Superior temporal gyrus (tissue), 1 donor: ENCODE measurements at regions not wholly inside any gene's neighbourhood (a gene's known extent, or its start where the extent isn't known, plus 50 kb on each side); places are given as distances from the start of the nearest gene placed in this dataset.
A peak's percentile ranks its signal among the peaks of the same experiment; 100 is the strongest.

Experiments
- DNase-seq: peaks from one replicate; pipeline ENCODE4 v3.0.0-alpha.2; 2016; ENCODE audit errors: extremely low spot score

DNA sequence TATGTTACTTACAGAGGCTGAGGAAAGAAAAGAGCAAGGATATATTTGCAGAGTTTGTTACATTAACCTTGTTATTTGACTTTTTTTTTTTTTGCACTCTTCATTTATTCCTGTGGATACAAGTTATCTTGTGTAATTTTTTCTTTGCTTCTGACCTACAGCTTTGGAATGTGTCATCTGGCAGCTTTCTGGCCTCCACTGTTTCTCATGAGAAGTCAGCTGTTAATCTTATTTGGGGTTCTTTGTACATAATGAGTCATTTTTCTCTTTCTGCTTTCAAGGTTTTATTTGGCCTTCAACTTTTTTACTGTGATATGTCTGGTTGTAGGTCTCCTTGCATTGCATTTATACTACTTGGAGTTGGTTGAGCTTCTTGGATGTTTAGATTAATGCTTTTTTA is 333.4 kb downstream of the SMOC2 start:
- no peak for DNase-seq

DNA sequence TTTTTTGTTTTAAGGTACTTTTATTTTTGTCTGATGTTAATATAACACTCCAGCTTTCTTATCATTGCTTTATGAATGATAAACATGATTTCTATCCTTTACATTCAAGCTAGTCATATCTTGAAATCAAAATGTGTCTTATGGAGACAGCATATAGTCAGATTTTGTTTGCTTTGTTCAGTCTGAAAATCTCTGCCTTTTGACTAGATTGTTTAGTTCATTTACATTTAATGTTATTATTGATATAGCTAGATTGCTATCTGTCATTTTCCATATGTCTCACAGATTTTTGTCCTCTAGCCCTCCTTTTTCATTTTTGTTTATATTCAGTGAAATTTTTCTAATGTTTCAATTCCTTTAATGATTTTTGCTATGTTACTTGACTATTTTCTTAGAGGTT is 332.8 kb downstream of the SMOC2 start:
- no peak for DNase-seq

DNA sequence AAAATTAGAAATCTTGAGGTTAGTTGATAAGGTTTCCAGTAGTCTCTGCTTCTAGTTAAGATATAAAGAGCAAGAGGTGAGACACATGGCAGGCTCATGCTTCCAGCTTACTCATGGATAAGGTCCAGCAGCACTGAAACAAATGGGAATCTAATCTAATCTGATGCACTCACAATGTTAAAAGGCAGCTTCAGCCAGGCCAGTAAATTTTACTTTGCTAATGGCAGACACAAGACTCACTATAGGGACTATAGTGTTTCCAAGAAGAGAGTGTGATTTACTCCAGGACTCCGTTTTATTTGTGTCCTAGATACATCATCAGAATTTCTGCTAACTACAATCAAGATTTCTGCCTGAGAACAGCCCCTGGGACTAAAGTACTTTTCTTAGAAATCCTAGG is 324.8 kb downstream of the SMOC2 start:
- no peak for DNase-seq

DNA sequence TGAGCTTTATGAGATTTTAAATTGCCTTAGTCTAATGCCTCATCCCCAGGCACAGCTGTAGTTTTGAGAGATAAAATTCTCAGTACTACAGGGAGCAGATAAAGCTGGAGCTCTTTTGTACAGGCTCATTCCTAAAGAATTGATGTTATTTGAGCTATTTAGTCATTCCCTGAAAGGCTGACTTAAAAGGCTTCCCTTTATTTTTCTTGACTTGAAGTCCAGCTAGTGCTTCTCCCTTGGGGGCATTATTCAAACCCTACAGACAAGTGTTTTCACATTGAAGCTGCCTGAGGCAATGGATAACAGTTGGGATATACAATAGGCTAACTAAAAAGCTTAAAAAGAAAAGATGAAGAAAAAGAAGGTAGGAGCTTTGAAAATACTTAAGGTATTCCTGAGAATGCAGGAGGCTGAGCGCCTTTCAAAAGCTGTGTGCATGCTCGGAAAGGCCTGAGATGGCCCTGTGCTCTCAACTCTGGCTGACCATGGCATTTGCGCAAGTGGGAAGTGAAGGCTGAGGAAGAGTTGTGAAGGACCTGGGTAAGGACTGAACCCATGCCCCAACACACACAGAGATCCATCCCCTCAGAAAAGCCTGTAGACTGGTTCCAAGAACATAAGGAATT is 315.1 kb downstream of the SMOC2 start:
- DNase-seq: no peak

DNA sequence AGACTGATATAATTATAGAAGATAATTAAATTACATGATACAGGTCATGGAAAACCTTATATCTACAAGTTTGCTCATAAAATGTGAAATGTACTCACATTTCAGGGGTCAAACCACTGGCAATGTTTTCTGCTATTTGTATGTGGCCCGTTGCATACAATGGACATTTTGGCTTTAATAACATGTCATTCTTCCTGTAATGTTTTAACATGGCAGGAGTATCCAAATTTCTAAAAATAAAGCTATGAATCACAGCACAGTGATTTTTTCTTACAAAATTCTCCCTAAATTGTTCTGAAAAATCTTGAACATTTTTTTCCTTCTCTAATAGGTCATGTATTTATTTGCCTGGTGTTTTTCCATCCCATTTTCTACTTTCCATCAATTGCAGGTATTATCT is 305.7 kb downstream of the SMOC2 start:
- DNase-seq: no peak

DNA sequence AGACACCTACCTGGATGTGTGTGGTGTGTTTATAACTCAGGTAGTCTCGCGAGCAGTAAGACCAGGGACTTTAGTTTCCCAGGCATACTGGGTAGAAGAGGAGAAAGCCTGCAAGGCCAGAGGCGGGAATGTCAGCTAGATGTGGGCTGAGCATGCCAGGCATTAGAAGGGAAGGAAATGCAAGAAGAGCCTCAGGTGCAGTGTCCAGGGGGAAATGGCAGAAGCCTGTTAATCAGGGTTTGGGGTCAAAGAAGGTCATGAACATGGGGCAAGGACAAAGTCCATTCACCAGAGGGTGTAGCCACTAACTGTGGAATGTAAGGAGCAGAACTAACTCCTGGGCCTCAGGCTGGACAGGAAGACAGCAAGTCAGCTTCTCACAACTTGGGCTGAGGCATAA is 305.0 kb downstream of the SMOC2 start:
- no peak for DNase-seq

DNA sequence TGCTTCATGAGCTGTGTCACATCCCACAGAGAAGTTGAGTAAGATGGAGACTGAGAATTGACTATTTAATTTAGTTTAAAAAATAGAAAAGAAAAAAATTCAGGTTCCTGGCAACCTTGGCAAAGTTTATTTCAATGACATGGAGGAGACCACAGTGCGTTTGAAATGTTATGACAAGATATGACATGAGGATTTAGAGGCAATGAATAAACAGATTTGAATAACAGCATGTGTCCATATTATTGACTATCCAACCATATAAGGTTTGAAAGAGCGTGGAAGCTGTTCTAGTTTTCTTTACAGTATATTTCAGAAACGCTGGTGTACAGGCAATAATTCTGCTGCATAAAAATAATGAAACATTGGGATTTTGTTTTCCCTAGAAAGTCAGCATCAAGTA is 303.9 kb downstream of the SMOC2 start:
- DNase-seq: no peak

DNA sequence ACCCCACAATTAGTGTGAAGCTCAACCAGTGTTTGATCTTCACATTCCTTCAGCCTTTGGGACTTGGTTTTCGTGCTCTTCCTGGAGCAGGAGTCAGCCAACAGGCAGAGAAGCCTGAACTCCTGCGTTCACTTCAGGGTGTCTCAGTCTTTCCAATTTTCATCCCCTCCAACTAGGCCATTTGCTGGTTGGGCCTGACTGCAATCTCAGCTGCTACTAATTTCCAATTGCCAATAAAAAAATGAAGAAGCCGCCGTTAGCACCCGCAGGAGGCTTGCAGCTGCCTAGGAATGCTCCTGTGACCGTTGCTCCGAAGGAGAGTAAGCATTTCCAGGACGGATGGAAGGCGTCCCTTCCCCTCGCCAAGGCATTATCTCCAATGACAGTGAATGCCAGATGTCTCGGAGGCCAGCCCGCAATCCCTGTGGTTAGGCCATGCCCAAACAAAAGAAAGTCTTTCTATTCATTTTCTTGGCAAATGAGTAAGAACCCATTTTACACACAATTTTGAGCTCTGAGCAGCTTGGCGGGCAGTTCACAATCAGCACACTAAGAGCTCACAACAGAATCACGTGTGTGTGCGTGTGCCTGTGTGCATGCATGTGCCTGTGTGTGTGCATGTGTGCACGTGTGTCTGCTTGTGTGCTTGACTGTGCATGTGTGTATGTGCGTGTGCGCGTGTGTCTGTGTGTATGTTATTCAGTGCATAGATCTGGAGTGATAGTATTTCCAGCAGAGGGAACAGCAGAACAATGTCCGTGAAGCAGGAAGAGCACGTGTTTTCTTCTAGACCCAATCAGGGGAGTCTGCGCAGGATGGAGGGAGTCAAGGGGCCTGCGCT is 301.2 kb downstream of the SMOC2 start:
- DNase-seq: peak; percentile 36

DNA sequence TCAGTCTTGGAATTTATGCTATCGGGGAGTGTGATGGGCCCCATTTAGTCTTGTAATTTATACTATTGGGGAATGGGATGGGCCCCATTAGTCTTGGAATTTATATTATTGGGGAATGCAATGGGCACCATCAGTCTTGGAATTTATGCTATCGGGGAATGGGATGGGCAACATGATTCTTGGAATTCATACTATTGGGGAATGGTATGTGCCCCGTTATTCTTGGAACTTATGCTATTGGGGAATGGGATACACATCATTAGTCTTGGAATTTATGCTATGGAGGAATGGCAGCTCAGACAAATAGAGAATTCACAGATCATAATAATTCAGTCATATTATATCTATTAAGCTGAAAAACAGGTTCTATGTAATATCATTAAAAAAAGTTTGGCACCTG is 300.3 kb downstream of the SMOC2 start:
- DNase-seq: no peak

DNA sequence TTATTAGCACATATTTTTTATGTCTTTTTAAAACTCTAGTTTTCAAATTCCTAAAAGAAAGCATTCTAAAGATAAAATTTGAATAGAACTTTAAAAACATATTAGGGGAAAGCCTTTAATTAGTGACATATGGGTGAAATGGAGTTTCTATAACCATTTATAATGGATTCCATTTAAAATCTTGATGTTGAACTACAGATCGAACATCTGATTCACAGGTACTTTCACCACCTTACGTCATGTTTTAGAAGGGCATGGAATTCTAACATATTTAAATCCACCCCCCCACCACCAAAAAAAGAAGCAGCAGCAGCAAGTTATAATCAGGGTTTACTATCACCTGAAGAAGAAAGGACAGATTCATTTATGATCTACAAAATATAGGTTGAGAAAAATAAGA is 298.4 kb downstream of the SMOC2 start:
- no peak for DNase-seq

DNA sequence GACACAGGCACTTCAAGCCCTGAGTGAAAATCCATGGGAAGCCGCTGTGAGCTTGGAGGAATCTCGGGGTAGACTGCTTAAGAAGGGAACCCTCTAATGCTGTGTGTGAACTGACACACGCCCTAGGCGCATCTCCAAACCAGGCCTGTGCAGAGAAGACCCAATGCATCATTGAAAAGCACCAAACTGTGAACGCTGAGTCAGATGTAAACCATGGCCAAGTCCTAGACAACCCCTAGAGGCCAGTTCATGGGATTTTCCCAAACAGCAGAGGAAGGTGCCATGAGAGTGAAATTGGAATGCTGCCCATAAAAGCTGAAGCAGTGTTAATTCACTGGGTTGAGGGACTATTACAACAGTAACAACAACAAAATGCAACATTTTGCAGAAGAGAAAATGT is 296.5 kb downstream of the SMOC2 start:
- no peak for DNase-seq

DNA sequence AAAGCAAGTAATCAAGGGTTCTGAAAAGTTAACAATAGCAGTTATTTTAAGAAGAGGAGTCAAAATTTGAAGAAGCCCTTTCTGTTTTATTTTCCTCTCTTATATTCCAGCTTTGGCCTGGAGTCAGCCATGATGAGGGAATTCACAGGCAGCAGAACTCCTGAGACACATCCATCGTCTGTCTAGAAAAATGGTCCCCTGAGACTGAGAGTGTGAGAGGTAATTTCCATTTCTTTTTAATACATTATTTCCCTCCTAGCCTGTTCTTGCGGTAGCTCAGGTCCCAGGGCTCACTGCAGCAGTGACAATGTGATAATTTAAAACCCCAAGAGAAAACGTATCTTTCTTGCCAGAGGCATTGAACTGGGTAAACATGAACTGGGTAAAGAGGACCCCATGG is 296.0 kb downstream of the SMOC2 start:
- no peak for DNase-seq

DNA sequence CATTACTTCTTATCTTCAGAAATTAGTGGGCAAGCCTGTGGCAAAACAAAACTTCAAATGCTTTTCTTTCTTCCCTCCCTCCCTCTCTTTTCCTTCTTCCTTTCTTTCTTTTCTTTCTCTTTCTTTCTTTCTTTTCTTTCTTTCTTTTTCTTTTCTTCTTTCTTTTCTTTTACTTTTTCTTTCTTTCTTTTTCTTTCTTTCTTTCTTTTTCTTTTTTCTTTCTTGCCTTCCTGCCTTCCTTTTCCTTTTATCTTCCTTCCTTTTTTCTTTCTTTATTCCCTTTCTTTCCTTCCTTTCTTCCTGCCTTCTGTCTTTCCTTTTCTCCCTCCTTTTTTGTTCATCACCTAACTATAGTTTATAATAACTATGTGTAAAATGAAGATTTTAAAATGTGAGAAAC is 295.1 kb downstream of the SMOC2 start:
- no peak for DNase-seq

DNA sequence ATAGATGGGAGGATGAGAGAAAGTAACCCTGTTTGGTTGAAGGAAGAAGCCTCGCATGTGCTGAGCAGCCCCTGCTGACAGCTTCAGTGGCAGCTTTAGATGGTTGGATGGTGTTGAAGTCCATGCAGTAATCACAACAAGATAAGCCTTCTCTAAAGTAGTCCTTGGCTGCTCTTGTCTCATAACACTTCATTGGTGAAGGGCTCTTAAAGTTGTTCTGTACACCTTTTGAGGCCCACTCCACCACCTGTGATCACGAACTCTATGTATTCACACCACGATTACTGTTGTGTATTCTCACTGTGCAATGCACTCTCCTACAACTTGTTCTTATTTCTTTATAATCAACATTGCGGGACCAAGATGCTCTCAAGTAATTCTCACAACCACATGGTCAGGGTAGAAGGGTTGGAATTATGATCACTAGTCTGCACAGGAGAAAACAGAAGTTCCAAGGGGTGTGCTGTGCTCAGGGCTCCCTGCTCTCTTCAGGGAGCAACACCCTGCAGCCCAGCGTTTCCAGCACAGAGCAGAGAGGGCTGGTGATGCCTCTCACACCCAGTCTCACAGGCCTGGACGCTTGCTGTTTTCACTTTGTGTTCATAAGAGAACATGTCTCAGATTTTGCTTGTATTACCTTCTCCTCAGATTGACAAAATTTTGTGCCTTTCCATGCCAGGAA is 294.4 kb downstream of the SMOC2 start:
- DNase-seq: no peak

DNA sequence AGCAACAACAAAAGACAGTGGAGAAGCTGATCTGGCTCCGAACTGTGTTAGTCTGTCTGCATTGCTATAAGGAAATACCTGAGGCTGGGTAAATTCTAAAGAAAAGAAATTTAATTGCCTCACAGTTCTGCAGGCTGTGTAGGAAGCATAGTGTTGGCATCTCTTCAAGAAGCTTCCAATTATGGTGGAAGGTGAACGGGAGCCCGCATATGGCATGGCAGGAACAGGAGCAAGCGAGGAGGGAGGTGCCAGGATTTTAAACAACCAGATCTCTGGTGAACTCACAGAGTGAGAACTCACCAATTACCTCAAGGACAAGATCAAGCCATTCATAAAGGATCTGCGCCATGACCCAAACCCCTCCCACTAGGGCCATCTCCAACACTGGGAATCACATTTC is 293.5 kb downstream of the SMOC2 start:
- DNase-seq: no peak

DNA sequence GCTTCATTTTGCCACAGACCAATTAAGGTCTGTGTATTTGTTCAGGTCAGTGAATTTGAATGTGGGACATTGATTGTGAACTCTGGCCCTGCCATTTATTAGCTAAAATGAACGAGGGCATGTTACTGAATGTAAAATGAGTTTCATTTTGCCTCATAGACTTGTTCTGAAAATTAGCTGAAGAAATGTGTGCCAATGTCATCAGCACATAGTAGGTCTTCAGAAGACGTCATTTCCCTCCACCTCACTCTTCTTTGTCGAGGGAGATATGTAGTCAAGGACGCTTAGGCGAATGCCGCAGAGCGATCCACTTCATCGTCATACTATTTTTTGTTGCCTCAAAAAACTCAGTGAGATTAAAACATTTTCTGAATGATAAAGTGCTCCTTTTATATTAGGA is 291.7 kb downstream of the SMOC2 start:
- DNase-seq: no peak

DNA sequence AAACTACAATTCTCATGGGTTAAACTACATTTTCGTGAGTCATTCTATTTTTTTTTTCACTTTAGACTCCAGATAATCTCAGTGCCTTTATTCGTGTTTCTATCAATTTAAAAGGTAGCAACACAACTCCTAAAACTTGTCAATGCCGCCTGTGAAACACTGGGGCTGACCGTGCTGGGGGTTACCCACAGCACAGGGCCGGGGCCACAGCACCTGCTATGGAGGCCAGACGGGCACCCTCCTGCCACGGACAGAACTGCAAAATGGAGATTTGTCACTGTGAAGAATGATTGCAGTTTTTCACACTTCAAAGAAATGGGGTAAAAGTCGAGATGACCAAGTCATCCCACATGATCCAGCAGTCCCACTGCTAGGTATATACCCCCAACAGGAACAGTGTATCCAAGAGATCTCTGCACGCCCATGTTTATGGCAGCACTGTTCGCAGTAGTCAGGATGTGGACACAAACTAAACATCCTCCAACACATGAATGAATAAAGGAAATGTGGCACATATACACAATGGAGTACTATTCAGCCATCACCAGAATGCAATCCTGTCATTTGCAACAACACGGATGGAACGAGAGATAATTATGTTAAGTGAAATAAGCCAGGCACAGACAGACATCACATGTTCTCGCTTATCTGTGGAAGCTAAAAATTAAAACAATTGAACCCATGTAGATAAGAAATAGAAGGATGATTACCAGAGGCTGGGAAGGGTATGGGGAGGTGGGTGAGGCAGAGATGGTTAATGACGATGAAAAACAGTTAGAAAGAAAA is 290.1 kb downstream of the SMOC2 start:
- no peak for DNase-seq

DNA sequence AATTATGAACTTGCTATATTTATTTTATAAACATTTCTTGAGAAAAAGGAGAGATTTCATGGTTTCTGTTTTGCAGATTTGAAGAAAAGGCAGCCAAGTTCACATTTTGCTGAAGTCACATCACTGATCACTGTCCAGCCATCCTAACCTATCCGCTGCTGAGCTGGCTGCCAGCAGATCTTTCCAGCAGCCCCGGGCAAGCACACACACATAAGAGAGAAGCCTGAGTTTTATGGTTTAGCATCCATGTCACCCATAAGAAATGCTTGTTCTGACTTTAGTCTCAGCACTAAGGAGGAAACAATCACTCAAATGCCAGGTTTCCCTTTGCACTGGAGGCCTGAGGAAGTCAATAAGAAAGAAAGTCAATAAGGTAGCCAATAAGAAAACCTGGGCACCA is 287.1 kb downstream of the SMOC2 start:
- no peak for DNase-seq

DNA sequence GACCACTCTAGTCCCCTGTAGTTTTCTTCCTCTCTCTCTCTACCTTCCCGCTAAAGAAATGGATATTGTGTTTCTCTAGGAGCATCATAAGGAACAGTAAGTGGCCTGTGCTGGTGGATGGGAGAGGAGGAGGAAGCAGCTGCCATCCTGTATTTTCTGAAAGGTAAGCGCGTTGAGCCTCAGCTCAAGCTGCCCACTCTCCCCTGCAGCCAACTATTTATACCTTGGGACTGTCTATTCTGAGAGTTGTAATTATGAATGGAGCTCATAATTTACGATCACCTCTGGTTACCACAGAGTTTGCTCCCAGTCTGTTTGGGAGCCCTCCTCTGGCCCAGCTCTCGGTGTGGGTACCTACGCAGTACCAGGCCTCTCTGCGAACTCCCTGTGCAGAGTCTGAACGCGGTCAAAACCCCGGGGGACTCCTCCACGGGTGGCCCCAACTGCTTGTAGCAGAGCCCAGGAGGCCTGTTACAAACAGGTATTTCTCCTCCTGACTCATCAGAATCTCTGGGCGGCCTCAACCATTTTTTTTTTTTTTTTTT is 285.4 kb downstream of the SMOC2 start:
- DNase-seq: no peak

DNA sequence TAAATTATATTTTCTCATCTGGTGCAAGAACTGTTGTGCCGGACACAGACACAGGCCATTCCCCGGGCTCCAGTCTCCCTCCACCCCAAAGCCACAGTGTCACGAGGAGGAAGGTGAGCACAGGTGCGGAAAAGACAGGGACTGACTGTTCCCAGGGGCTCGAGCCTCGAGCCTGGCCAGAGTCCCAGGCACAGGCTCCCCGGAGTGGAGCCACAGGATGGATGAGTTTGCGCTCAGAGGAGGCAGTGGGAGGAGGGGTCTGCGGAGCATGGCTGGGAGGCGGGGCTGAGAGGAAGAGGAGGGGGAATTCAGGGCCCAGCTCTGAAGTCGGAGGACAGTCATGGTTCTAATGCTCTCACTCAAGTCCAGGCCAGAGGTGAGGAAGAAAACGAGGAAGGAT is 284.8 kb downstream of the SMOC2 start:
- no peak for DNase-seq

DNA sequence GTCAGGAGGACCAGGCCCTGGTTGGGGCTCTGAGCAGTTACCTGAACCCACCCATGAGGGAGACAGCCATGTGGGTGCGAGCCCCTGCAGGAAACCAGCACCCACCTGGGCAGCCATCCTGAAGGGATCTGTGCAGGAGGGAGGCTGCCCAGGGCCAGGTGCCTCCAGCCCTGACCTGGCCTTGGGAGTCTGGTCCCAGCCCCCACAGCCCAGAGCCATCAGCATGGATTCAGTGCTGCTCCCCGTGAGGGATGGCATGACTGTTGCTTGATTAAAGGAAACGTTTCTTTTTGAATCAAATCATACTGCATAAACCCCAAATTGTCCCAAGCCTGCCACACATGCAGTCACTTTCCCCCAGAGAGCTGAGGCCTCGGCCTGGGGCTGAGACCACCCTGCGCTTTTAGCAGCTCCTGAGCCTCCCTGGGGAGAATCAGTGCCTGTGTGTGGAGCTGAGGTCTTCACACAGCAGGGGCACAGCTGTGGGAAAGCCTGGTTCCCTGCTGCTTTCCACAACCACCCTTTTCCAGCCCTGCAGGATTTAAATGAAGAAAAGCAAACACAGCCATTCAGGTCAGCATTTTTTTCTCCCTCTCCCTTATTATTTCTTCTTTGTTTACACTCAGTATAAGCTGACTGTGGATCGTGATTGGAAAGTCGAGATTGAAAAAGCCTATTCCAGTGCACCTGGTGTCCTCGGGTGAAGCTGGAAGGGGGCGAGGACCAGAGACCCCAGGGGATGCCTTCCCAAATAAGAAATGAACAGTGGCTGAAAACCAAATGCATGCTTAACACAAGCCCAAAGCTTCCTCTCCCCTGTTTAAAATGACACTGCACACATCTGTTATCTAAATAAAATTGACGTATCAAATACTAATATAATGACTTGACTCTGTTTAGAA is 283.9 kb downstream of the SMOC2 start:
- no peak for DNase-seq
